Ecto neural progenitor cell (in vitro differentiated cells): ENCODE measurements at regions not wholly inside any gene's neighbourhood (a gene's known extent, or its start where the extent isn't known, plus 50 kb on each side); places are given as distances from the start of the nearest gene placed in this dataset.
A peak's percentile ranks its signal among the peaks of the same experiment; 100 is the strongest.

Source experiments
- DNase-seq: peaks from one replicate; pipeline ENCODE4 v3.0.0-alpha.2; 2018; ENCODE audit warnings: low spot score

DNA sequence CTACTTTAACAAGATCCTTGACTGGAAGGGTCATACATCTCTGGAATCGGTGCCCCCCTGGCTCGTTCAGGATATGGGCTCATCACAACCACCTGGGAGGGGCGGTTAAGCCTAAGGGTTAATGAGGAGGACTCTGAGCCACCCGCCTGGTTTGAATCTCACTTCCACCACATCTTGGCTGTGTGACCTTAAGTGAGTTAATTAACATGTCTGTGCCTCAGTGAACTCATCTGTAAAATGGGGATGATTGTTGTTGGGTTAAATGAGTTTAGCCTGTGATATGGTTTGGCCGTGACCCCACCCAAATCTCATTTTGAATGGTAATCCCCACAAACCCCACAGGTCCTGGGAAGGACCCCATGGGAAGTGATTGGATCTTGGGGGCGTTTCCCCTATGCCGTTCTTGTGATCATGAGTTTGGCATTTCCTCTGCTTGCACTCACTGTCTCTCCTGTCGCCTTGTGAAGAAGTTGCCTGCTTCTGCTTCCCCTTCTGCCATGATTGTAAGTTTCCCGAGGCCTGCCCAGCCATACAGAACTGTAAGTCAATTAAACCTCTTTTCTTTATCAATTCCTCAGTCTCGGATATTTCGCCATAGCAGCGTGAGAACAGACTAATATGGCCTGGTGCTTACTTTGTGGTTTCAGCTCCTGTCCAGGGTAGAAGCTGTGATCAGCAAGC lies 214.0 kb upstream of the CIBAR2 start:
- no peak for DNase-seq

DNA sequence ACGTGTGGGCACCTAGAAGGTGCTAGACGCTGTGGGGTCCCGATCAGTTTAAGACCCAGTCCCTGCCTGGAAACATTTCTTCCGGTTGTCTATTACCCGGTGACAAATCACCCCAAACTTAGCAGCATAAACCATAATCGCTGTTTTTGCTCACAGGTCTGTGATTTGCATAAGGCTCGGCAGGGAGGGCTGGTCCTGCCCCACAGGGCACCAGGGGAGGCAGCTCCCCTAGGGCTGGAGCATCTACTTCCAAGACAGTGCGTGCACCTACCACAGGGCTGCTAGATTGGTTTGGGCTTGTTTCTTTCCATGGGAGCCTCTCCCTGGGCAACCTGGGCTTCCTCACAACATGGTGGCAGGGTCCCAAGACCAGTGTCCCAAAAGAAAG lies 214.5 kb upstream of the CIBAR2 start:
- no peak for DNase-seq

DNA sequence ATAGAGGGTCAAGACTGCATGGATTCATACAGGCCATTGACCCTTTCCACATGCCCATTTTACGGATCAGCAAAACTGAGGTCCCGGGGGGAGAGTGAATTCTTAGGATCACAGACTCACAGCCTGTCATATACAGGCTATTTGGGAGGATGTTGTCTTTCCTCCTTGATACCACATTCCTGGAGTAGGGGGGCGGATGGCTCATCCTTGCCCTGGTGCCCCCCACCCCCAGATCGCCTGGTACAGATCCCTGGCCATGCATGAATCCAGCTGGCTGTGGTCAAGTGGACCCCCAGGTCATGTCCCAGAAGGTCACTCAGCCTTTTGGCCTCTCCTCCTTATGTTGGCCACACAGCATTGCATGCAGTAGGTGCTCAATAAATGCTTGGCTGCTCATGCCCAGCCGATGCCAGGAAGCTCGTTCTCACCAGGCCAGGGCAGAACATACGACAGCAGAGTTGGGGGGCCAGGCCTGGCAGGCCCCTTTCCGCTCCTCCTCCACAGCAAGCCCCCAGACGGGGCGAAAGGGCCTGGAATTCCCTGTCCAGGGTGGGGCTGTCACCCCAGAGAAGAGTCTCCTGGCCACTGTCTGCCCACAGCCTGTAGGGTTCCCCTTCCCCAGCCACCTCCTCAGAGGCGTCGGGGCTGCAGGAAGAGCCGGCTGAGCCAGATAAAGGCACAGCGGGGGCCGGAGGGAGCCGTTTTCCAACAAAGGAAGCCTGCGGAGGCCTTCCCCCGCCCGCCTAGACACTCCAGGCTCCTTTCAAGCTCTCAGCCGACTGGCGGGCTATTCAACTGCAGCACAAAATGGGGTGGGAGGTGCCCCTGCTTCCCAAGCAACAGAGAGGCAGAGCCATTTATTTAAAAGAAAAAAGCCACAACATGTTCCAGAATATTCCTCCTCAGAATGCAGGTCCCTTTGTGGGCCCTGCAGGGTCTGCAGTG lies 215.7 kb upstream of the CIBAR2 start:
- DNase-seq, result peak; percentile 91

DNA sequence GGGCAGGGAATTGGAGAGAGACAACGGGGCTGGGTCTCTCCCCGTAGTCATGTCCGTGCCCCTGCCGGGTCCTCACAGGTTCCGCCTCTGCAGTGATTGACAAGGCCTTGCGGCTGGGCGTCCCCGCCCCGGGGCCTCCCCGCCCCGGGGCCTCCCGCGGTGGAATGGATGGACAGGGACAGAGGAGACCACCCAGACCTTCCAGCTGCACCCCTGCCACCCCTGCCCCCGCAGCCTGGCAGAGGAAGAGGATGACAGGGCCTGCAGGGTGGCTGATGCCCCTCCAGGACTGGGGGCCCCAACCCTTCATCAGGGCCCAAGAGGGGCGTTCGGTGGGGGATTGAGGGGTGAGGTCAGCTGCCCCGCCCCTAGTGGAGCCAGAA lies 216.4 kb upstream of the CIBAR2 start:
- DNase-seq, result peak; percentile 92

DNA sequence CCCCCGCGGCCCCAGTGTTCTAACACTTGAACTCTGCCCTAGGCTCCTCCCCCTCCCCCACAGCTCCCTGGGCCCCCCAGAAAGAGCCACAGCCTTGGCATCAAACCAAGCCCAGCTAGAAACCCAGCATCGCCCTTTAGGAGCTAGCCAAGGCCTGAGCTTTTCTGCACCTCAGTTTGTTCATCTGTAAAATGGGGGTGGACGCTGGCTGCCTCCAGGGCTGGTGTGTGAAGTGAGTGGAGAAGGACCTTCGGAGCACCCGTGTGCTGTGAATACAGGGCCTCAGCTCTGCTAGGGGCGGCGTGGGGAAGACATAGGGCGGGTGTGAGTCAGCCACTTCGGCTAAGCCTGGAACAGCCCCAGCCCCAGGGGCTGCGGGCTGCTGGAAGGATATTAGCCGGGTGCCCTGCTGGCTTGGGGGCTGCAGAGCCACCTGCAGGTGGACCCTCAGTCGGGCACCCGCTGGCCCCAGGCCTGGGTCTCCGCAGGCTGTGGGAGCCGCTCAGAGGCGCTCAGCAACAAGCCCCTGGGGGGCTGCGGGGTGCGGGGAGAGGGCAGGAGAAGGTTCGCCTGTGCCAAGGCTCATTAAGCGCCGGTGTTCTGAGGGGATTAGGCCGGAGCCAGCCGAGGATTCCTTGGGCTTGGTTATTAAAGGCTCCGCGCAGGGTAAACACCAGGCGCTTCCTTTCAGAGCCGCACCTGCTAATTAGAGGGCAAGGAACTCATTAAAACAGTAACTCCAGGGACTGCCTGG lies 217.0 kb upstream of the CIBAR2 start:
- DNase-seq, result peak; percentile 78

DNA sequence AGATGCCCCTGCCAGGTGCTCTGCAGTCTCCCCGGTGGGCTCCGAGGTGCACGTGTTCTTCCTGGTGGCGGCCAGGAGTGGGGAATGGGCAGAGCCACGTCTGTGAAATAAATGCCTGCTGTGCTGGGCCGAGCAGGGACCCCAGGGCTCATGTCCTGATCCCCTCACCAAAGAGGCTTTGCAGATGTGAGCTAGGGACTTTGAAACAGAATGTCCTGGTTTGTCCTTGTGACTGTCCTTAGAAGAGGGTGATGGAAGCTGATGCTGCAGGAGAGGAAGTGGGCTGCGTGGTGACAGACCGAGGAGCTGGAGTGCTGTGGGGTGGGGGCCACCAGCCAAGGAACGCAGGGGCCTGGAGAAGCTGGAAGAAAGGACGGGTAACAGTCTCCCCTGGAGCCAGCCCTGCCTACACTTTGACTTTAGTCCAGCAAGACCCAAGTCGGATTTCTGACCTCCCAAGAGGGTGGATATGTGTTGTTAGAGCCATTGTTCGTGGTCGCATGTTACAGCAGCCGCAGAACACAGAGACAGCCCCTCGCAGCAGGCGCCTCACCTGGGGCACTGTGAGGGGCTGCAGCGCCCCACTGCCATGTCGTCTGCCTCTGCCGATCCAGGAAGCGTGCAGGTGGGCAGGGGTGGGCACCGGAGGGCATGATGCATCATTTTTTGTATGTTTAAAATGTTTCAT lies 217.9 kb upstream of the CIBAR2 start:
- DNase-seq, result no peak

DNA sequence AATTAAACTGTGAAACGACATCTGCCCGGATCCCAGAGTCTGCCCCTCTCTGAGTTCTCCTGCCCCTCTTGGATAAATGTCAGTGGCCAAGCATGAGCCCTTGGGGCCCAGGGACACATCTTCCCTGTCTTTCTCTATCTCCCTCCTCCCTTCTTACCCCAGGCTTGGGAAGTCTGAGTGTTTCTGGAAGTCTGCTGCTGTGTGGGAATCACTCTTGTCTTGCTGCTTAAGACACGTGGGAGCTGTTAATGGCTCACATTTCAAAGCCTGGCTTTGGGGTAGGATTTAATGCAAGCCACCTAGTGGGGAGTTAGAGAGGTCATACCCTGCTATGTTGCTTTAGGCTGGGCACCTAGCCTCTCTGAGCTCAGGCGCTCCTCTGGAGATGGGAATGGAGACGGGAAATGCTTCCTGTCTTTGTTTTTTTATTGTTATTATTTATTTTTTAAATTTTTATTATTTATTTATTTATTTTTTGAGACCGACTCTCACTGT lies 218.5 kb upstream of the CIBAR2 start:
- no peak for DNase-seq

DNA sequence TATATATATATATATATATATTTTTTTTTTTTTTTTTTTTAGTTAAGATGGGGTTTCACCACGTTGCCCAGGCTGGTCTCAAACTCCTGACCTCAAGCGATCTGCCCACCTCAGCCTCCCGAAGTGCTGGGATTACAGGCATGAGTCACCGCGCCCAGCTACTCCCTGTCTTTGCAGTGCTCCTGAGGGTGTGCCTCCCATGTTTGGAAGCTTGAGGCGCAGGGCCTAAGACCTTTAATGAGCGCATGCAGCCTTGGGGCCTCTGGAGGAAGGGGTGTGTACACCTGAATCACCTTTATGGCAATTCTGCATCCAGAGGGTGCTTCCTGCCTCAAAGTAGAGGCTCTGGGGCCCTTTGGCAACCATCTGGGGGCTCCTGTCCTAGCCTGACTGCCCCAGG lies 219.4 kb upstream of the CIBAR2 start:
- DNase-seq, result no peak

DNA sequence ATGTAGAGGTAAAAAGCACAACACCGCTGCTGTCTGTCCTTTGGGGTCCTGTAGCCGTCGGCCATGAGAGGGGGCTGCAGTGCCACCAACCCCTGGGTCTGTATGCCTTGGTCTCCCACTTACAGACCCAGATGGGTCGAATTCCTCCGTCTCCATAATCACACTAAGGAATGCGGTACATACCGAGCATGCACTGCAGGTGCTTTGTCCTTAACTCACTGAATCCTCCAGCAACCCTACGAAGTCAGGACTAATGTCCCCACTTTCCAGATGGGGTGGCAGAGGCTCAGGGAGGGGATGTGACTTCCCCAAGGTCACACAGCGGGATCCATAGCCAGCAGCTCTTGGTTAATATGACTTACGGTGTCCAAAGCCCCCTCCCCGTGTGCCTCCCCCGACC lies 219.9 kb upstream of the CIBAR2 start:
- DNase-seq, result no peak

DNA sequence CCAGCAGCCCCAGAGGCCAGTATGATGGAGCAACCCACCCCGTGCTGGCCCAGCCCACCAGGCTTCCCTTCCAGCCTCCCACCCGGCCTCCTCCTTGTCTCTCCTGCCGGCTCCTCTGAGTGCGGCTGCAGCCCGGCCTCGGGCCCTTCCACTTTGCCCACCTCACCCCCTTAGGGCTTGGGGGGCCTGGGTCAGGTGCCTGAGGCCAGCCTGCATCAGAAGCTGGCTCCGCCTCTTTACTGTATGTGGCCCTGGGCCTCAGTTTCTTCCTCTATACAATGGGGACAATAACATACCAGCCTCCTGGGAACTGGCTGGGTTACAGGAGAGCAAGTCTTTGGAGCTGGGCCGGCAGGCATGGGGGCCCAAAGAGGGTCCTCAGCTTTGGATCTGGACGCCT lies 221.1 kb upstream of the CIBAR2 start:
- DNase-seq, result no peak

DNA sequence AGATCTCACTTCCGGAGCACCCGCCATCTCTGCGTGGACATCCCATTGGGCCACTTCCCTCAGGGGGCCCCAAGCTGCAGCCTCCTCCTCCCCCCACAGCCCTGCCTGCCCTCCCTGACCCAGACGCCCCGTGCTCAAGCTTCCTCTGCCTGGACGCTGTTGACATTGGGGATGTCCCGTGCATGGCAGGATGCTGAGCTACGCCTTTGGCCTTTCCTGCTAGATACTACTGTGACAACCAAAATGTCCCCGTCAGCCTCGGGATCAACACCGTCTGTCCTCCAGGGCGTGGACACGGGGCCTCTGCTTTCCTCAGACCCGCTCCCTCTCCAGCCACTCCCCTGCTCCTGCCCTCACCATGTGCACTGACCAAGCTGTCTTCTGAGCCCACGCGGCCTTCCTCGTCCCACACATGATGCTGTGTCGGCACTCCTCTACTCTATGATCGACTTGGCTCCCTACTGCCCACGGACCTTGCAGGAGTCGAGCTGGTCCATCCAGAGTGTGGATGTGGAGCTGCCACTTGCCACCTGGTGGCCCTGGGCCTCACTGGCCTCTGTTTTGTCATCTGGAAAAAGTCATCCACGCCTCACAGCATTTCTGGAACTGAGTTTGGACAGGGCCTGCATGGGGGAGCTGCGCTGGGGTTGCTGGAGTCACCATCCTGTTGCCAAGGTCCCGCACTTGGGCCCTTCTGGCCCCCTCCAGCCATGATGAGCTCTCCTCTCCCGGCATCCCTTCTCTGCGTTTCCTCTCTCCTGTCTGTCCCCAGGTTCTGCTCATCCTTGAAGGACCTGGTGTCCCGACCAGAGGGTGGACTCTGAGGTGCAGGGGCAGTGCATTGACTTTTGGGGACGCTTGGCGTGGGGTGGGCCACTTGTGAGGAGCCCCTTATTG lies 221.7 kb upstream of the CIBAR2 start:
- no peak for DNase-seq

DNA sequence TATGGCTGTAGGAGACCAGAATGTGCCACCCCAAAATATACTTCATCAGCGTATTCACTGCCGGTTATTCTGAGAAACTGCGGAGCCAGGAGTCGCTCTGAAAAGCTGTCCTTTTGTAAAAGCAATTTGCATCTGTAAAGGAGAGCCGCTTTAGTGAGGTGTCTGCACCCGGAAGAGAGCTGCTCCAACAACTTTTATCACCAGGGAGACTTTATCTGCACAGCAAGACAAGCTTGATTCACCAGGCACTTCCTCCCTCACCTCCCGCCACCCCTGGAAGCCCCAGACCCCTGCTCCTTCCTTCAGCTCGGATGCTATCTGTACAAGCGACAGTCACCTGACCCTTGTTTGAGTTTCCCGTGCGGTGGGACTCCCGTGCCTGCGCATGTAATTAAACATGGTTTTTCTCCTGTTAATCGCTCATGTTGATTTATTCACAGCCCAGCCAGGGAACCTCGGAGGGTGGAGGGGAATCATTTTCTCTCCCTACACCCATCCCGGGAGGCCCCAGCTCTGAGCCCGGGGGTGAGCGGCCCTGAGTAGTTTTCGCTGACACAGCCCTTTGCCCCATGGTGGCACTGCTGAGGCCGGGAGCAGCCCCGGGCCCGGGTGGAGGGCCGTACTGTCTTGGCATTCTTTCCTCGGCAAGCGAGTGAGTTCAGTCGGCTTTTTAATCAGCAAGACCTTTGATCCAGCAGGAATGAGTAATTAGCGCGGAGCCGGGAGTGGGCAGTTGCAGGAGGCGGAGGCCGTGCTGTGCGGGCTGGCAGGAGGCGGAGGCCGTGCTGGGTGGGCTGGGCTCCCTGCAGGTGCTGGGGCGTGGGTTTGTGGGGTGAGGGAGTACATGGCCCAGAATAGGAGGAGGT lies 222.7 kb upstream of the CIBAR2 start:
- DNase-seq, result peak; percentile 75

DNA sequence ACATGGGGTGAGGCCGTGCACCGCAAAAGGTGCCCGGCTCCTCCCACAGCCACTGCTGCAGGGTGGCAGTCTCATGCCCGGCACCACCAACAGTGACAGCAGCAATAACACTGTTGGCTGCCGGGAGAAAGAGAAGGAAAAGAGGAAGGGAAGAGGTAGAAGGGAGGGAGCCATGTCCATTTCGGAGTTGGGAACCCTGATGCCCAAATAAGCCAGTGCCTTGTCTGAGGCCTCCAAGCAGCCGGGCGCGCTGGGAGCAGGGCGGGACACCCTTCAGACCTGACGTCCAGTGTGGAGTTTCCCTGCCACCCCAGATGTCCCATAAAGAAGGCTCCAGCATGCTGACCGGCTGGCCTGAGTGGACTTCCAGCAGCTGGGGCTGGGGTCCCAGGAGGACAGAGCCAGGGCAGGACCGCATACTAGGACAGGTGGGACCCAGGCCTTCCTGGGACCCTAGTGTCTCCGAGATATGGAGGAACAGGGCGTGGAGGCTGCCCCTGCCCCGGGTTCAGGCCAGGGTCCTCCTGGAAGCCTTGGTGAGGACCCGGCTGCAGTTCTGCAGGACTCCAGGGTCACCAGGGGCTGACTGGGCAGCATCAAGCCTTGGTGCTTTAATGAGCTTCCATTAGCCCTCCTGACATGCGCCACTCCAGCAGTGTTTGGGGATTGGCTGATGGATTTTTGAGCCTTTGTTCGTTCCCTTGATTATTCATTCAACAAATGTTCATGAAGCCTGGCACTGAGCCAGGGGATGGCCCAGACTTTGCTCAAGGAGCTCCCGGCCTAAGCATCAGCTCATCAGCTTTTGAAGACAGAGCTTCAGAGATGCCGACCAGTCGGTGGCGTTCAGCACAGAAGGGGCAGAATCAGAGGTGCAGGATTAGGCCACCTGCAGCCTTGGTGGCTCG lies 223.6 kb upstream of the CIBAR2 start:
- DNase-seq, result no peak

DNA sequence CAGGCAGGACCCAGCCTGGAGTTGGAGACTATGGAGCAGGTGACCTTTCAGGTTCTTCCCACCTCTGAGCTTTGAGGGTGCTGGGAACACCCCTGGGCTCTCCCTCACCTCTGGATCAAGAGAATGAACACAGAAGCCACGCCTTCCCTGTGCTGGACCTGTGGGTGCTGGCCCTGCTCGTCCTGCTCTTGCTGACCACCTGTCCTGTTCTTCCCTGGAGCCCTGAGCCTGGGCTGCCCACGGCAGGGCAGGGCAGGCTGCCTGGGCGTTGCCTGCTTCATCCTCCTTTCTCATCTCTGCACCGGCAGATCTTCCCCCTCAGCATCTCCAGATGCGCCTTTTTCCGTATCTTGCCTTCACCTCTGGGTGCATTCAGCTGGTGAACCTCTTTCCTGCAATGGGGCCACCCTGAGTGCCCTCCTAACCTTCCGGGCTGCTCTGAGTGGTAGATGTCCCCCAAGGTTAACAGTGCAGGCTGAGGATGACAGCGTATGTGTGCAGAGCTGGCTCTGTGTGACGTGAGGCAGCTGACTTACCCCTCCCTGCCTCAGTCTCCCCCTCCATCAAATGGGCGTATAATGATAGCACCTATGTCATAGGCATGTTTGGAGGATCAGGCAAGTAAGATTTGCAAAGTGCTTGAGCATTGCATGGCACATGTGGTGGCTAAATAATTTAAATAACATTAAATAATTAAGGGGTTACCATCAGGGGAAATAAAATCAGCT lies 225.8 kb upstream of the CIBAR2 start:
- no peak for DNase-seq

DNA sequence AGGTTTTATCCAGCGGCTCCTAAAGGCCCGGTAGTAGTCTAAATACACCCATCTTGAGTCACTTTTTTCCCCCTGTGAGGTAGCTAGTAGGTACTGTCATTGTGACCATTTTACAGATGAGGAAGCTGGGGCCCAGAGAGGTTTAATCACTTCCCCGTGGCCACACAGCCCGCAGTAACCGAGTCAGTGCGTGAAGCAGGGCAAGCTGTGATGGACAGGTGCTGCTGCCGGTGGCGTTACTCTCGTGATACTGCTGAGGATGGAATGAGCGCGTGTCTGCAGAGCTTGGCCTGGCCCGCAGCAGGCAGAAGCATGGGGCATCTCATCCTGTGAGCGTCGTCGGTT lies 226.3 kb upstream of the CIBAR2 start:
- no peak for DNase-seq

DNA sequence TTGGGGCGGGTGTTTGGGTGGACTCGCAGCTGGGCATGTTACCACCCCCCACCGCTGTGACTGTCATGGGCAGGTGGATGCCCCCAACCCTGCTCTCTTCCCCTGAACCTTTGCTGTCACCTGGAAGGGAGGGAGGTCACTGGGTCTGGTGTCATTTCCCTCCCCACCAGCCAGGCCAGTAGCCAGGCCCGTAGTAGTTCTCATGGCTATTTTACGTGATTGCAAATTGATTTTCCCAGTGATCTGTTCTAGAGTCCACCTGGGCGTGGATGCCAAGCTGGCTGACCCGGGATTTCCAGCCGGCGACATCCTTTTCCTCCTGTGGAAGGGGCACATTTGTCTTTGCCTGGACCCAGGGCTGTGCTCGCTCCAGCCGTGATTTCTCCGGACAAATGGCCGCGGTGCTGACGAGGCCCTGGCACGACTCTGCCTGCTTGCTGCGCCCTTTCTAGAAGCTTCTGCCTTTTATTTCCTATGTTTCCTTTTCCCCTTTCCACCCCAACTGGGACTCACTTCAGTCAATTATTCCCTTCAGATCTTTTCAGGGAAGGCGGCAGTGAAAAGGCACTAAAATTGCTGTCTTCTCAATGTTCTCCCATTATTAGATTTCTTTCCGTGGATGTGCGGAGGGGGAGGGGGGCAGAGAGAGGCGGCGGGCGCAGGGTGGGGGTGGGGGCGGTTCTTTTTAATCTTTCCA lies 226.9 kb upstream of the CIBAR2 start:
- no peak for DNase-seq

DNA sequence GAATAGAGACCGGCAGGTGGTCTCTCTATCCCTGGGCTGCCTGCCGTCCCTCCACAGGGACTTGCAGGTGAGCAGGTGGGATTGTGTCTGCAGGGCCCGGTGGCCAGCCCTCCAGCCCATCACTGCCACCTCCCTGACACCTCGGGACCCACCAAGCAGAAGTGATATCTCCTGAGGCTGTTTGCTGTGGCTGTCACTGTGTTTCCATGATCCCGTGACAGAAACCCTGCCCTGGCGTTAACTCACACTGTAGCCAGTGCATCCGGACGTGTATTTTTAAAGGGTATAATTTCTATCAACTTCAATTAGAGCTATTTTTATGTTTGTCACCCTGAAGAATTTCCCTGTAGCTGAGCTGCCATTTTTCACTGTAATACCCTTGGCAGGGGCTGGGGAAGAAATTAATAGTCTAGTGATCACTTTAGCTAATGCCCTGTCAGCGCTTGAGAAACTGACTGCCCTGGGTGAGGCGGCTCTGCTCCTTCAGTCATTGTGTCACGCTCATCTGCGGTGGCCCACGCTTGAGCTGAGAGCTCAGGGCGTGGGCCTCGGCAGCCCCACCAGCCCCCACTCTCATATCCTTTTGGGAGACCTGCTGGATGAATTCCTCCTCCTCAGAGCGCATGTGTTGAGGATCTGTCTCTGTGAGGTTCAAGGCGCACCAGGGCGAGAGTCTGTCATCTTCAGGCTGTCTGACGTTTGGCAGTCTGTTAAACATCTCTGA lies 229.9 kb upstream of the CIBAR2 start:
- DNase-seq, result no peak
